ENCODE measurements at regions not wholly inside any gene's neighbourhood (a gene's known extent, or its start where the extent isn't known, plus 50 kb on each side); places are given as distances from the start of the nearest gene placed in this dataset.

DNA sequence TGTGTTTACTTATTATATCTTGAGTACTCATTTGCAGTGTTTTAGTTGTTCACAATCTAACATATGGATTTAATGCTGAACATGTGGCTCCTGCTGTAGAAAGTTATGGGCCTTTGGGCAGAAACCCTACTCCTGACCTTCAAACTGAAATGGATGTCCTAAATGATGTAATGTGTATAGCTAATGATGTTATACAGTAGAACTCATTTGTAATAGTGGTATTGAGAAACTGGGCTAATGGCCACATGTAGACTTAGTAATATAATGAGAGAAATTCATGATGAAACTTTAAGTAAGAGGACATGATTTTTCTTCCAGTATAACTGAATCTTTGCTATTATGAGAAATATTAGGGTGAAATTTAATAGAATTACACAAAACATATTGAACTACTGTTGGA is 121.3 kb upstream of the PTPRK start:
- no peak for TF ChIP-seq CTCF (IDR thresholded peaks at IDR 0.05)

DNA sequence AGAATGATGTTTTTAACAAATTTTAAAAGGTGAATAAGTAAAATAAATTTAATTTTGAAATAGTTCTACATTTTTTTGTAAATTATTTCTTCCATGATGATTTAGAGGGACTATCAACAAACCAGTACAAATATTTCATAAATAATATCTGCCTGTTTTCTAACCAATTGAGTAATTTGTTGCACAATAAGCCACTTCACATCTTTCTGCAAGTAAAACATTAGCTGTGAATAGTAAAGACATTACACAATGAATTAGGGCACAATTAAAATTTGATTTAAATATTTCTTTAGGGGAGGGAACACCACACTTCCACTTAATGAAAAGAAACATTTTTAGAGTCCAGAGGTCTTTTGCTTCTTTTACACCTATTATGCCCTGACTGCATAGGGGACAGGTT is 118.4 kb upstream of the PTPRK start:
- TF ChIP-seq CTCF (IDR thresholded peaks at IDR 0.05) = no peak

GRCh38 chr6:128635219-128635618 is 114.8 kb upstream of the PTPRK start:
- no peak for TF ChIP-seq CTCF (IDR thresholded peaks at IDR 0.05)

DNA sequence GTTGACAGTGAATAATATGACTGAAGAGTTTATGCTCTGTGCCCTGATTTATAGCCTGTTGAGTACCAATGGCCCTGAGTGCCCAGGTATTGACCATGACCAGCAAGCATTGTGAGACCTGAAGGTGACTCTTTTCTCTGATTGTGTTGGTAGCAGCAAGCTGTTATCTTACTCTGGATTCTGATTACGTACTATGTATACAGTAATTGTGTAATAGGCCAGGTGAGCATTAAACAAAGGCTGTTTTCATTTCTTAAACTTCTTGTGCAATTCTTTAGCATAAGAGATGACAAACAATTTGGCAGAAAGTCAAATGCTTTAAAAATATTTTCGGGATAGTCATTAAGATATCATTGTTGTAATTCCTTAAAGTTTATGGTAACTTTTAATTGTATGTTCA is 111.7 kb upstream of the PTPRK start:
- TF ChIP-seq CTCF (IDR thresholded peaks at IDR 0.05) = no peak

GRCh38 chr6:128631031-128631430 is 110.6 kb upstream of the PTPRK start:
- TF ChIP-seq CTCF (IDR thresholded peaks at IDR 0.05) = no peak

GRCh38 chr6:128630213-128630612 is 109.8 kb upstream of the PTPRK start:
- no peak for TF ChIP-seq CTCF (IDR thresholded peaks at IDR 0.05)

DNA sequence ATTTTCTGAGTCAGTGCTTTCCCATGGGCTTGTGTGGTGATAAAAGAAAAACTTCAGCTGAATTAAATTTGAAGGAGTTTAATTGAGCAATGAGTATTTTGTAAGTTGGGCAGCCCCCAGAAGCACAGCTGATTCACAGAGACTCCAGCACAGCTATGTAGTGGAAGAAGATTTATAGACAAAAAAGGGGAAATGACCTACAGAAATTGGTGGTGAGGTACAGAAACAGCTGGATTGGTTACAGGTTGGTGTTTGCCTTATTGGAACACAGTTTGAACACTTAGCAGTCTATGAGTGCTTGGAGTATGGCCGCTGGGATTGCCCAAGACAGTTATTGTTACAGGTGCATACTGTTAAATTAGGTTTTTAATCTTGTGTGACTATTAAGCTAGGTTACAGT is 96.9 kb upstream of the PTPRK start:
- no peak for TF ChIP-seq CTCF (IDR thresholded peaks at IDR 0.05)

DNA sequence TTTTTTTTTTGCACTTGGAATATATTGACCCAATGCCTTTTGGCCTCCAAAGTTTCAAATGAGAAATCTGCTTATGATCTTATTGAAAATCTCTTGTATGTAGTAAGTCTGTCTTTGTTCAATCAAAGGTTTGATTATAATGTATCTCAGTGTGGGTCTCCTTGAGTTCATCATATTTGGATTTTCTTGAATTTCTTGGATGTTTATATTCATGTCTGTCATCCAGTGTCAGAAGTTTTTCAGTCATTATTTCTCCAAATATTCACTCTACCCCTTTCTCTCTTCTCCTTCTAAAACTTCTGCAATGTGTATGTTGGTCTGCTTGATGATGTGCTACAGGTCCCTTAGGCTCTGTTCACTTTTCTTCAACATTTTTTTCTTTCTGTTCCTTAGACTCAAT is 95.9 kb upstream of the PTPRK start:
- TF ChIP-seq CTCF (IDR thresholded peaks at IDR 0.05) = no peak

Measured in LNCAP (cell line).